Mucosa of rectum (tissue), 2 donors: ENCODE measurements at regions not wholly inside any gene's neighbourhood (a gene's known extent, or its start where the extent isn't known, plus 50 kb on each side); places are given as distances from the start of the nearest gene placed in this dataset.

ENCODE experiments used
- H3K27ac ChIP-seq, 2 donors: one replicate each; pipeline ENCODE4 v1.7.0; 2013; ENCODE audit warnings: inconsistent platforms in 2 of 2, low read depth in 2 of 2, low read length in 2 of 2
- H3K27me3 ChIP-seq, 2 donors: one replicate each; pipeline ENCODE4 v1.7.0; 2013; ENCODE audit warnings: low read length in 2 of 2; ENCODE audit not compliant: control insufficient read depth in 2 of 2, insufficient read depth in 2 of 2
- H3K36me3 ChIP-seq, 2 donors: one replicate each; pipeline ENCODE4 v1.7.0; 2013; ENCODE audit warnings: low read length in 2 of 2; ENCODE audit not compliant: control insufficient read depth in 2 of 2, insufficient read depth in 2 of 2
- H3K4me1 ChIP-seq, 2 donors: one replicate each; pipeline ENCODE4 v1.7.0; 2013; ENCODE audit warnings: low read length in 2 of 2, mild to moderate bottlenecking in 1 of 2; ENCODE audit not compliant: control insufficient read depth in 2 of 2, insufficient read depth in 2 of 2
- H3K4me3 ChIP-seq, 2 donors: one replicate each; pipeline ENCODE4 v1.7.0; 2013; ENCODE audit warnings: low read length in 2 of 2
- H3K9ac ChIP-seq, 2 donors: one replicate each; pipeline ENCODE4 v1.7.0; 2013; ENCODE audit warnings: low read length in 2 of 2, low read depth in 1 of 2, mild to moderate bottlenecking in 1 of 2
- H3K9me3 ChIP-seq, 2 donors: one replicate each; pipeline ENCODE4 v1.7.0; 2013; ENCODE audit warnings: low read length in 2 of 2; ENCODE audit not compliant: control insufficient read depth in 2 of 2
- donor health status: healthy.
- donor health status: Normal muscosa, but diverticular disease.

GRCh38 chr2:128628996-128629395 is 310.3 kb upstream of the HS6ST1 start:
- no peak overlapping the region for H3K9ac ChIP-seq
- H3K27me3 ChIP-seq: peaks cover 0 to 3% of the 10 kb centered on the region in 2 donors
- no peak overlapping the region for H3K4me3 ChIP-seq
- H3K36me3 ChIP-seq: no peaks in the 10 kb centered on the region
- no peaks in the 10 kb centered on the region for H3K9me3 ChIP-seq
- no peak overlapping the region for H3K27ac ChIP-seq
- no peaks in the 10 kb centered on the region for H3K4me1 ChIP-seq

- H3K4me1 ChIP-seq: no peaks in the 10 kb centered on the region
- H3K36me3 ChIP-seq: no peaks in the 10 kb centered on the region
- H3K27ac ChIP-seq: no peak overlapping the region
- H3K4me3 ChIP-seq: no peak overlapping the region
- H3K9me3 ChIP-seq: no peaks in the 10 kb centered on the region
- no peak overlapping the region for H3K9ac ChIP-seq
- no peaks in the 10 kb centered on the region for H3K27me3 ChIP-seq
These were observed 312.5 kb upstream of the HS6ST1 start for GRCh38 chr2:128630974-128631697.

- H3K36me3 ChIP-seq: no peaks in the 10 kb centered on the region
- no peak overlapping the region for H3K27ac ChIP-seq
- no peaks in the 10 kb centered on the region for H3K4me1 ChIP-seq
- no peaks in the 10 kb centered on the region for H3K27me3 ChIP-seq
- no peaks in the 10 kb centered on the region for H3K9me3 ChIP-seq
- no peak overlapping the region for H3K4me3 ChIP-seq
- H3K9ac ChIP-seq: no peak overlapping the region
These were observed 313.2 kb upstream of the HS6ST1 start for GRCh38 chr2:128631698-128632500.

GRCh38 chr2:128632501-128632800 is 313.8 kb upstream of the HS6ST1 start:
- H3K27me3 ChIP-seq: no peaks in the 10 kb centered on the region
- H3K36me3 ChIP-seq: no peaks in the 10 kb centered on the region
- H3K4me3 ChIP-seq: no peak overlapping the region
- H3K9me3 ChIP-seq: no peaks in the 10 kb centered on the region
- H3K9ac ChIP-seq: no peak overlapping the region
- no peak overlapping the region for H3K27ac ChIP-seq
- no peaks in the 10 kb centered on the region for H3K4me1 ChIP-seq

- Histone ChIP-seq H3K9ac (no peak overlapping the region), H3K27ac (no peak overlapping the region), H3K4me3 (no peak overlapping the region), H3K27me3 (no peaks in the 10 kb centered on the region), H3K9me3 (no peaks in the 10 kb centered on the region), H3K36me3 (no peaks in the 10 kb centered on the region), H3K4me1 (no peaks in the 10 kb centered on the region)
These were observed 314.8 kb upstream of the HS6ST1 start for GRCh38 chr2:128633501-128633900.

- Histone ChIP-seq H3K9me3 (no peaks in the 10 kb centered on the region), H3K27ac (no peak overlapping the region), H3K9ac (no peak overlapping the region), H3K27me3 (no peaks in the 10 kb centered on the region), H3K4me3 (no peak overlapping the region), H3K36me3 (no peaks in the 10 kb centered on the region), H3K4me1 (no peaks in the 10 kb centered on the region)
These were observed 316.8 kb upstream of the HS6ST1 start for GRCh38 chr2:128635361-128635900.

- H3K9ac ChIP-seq: no peak overlapping the region
- H3K4me1 ChIP-seq: no peaks in the 10 kb centered on the region
- no peaks in the 10 kb centered on the region for H3K27me3 ChIP-seq
- H3K9me3 ChIP-seq: no peaks in the 10 kb centered on the region
- no peak overlapping the region for H3K4me3 ChIP-seq
- no peak overlapping the region for H3K27ac ChIP-seq
- no peaks in the 10 kb centered on the region for H3K36me3 ChIP-seq
These were observed 318.1 kb upstream of the HS6ST1 start for GRCh38 chr2:128636802-128637147.

- Histone ChIP-seq H3K9me3 (no peaks in the 10 kb centered on the region), H3K4me3 (no peak overlapping the region), H3K36me3 (no peaks in the 10 kb centered on the region), H3K27ac (no peak overlapping the region), H3K4me1 (no peaks in the 10 kb centered on the region), H3K9ac (no peak overlapping the region), H3K27me3 (no peaks in the 10 kb centered on the region)
These were observed 318.9 kb upstream of the HS6ST1 start for GRCh38 chr2:128637481-128638155.

GRCh38 chr2:128638341-128639119 is 319.9 kb upstream of the HS6ST1 start:
- no peaks in the 10 kb centered on the region for H3K27me3 ChIP-seq
- no peaks in the 10 kb centered on the region for H3K36me3 ChIP-seq
- no peak overlapping the region for H3K9ac ChIP-seq
- no peak overlapping the region for H3K27ac ChIP-seq
- H3K9me3 ChIP-seq: no peaks in the 10 kb centered on the region
- no peaks in the 10 kb centered on the region for H3K4me1 ChIP-seq
- H3K4me3 ChIP-seq: no peak overlapping the region
